ENCODE measurements at regions not wholly inside any gene's neighbourhood (a gene's known extent, or its start where the extent isn't known, plus 50 kb on each side); places are given as distances from the start of the nearest gene placed in this dataset.

DNA sequence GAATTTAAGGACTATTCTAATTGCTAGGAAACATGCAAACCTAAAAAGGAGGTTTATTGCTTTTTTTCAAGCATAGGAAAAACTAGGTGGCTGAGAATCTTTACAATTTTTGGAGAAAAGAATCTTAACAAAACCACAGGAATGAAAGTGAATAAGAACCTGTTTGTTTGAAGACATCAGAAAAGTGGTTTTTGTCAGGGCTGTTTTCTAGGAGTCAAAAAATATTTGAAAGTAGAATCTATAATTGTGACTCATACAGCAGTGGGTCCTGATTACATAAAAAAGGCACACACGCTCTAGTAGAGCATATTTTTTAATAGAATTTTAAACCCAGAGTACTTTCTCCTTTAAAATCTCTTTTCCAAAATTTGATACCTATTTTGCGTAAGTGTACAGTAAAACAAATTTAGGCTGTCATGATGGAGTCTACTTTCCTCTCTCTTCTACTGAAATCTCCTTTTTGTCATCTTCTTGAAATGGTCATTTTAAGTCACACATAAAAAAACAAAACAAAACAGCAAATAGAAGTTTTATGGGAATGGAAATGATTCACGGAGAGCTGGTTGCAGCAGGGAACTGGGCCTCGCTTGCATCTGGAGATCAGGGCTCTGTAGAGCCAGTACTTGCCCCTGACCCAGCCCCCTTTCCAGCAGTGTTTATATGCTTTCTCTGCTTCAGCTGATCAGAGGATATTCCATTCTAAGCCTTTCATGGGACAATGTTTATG is 59.1 kb upstream of the PELI1 start (continued):
- TF ChIP-seq ZNF331 (CRISPR knock-in tag; IDR thresholded peaks at IDR 0.05; ENCODE audit: low read depth) (no peak), EZH2 (IDR thresholded peaks at IDR 0.05; ENCODE audit: low read depth, unreplicated experiment) (no peak)
- TF ChIP-seq, protein P1, sequence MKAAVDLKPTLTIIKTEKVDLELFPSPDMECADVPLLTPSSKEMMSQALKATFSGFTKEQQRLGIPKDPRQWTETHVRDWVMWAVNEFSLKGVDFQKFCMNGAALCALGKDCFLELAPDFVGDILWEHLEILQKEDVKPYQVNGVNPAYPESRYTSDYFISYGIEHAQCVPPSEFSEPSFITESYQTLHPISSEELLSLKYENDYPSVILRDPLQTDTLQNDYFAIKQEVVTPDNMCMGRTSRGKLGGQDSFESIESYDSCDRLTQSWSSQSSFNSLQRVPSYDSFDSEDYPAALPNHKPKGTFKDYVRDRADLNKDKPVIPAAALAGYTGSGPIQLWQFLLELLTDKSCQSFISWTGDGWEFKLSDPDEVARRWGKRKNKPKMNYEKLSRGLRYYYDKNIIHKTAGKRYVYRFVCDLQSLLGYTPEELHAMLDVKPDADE (IDR thresholded peaks at IDR 0.05) = no peak
- TF ChIP-seq, protein P2, sequence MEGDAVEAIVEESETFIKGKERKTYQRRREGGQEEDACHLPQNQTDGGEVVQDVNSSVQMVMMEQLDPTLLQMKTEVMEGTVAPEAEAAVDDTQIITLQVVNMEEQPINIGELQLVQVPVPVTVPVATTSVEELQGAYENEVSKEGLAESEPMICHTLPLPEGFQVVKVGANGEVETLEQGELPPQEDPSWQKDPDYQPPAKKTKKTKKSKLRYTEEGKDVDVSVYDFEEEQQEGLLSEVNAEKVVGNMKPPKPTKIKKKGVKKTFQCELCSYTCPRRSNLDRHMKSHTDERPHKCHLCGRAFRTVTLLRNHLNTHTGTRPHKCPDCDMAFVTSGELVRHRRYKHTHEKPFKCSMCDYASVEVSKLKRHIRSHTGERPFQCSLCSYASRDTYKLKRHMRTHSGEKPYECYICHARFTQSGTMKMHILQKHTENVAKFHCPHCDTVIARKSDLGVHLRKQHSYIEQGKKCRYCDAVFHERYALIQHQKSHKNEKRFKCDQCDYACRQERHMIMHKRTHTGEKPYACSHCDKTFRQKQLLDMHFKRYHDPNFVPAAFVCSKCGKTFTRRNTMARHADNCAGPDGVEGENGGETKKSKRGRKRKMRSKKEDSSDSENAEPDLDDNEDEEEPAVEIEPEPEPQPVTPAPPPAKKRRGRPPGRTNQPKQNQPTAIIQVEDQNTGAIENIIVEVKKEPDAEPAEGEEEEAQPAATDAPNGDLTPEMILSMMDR (conservative IDR thresholded peaks at IDR 0.05; ENCODE audit: low read depth in 2 of 2) = no peak
- TF ChIP-seq, protein P3, sequence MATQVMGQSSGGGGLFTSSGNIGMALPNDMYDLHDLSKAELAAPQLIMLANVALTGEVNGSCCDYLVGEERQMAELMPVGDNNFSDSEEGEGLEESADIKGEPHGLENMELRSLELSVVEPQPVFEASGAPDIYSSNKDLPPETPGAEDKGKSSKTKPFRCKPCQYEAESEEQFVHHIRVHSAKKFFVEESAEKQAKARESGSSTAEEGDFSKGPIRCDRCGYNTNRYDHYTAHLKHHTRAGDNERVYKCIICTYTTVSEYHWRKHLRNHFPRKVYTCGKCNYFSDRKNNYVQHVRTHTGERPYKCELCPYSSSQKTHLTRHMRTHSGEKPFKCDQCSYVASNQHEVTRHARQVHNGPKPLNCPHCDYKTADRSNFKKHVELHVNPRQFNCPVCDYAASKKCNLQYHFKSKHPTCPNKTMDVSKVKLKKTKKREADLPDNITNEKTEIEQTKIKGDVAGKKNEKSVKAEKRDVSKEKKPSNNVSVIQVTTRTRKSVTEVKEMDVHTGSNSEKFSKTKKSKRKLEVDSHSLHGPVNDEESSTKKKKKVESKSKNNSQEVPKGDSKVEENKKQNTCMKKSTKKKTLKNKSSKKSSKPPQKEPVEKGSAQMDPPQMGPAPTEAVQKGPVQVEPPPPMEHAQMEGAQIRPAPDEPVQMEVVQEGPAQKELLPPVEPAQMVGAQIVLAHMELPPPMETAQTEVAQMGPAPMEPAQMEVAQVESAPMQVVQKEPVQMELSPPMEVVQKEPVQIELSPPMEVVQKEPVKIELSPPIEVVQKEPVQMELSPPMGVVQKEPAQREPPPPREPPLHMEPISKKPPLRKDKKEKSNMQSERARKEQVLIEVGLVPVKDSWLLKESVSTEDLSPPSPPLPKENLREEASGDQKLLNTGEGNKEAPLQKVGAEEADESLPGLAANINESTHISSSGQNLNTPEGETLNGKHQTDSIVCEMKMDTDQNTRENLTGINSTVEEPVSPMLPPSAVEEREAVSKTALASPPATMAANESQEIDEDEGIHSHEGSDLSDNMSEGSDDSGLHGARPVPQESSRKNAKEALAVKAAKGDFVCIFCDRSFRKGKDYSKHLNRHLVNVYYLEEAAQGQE (IDR thresholded peaks at IDR 0.05; ENCODE audit: unreplicated experiment) = no peak

DNA sequence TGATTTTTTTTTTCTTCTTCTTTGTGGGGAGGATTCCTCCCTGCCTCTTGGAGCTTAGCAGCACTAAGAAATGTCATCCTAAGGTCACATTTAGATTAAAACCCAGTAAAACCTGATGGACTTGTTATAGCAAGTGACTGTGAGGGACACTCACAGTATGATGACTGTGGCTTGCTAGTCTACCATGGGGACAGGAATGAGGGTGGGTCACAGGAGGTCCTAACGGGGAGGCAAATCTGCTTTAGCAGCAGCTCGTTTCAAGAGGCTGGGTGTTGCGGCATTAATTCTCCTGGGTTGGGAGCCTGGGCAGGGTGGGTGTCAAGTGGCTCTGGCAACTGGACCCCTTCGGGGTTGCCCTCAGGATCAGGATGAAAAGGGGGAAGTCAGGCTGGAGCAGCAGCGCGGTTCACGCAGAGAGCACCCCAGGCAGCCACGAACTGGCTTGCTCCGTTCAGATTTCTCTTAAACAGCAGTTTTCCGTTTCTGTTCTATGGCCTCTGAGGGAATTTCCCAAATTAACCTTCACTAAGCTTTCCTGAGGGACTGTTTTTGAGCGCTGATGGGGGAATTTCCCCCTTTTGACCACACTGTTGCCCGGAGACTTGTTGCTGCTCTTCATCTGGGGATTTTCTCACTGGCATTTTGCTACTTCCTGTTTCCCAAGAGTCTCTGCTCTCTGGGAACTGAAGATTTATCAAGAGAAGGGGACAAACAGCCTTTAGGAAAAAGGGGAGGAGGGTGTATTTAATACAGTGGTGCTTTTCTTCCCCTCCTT is 59.8 kb upstream of the PELI1 start:
- Mint-ChIP-seq H3K4me3 (peak overlapping the region; percentile 21; the same call in 2 of the 3 replicates), H3K9me3 (no peaks in the 10 kb centered on the region), H3K27me3 (ENCODE audit: insufficient read depth, low read depth, poor library complexity) (peaks cover 2% of the 10 kb centered on the region), H3K4me1 (peaks cover 24% of the 10 kb centered on the region), H3K36me3 (ENCODE audit: low read depth) (no peaks in the 10 kb centered on the region), H3K27ac (peak overlapping the region; percentile 71)
- peaks cover 18% of the 10 kb centered on the region for H3K4me1 ChIP-seq (ENCODE audit: insufficient read depth)
- peak; percentile 28 for DNase-seq (ENCODE audit: low spot score)
- H3K36me3 ChIP-seq (ENCODE audit: insufficient read depth) = no peaks in the 10 kb centered on the region
- no peak for TF ChIP-seq JUNB (IDR thresholded peaks at IDR 0.05; ENCODE audit: unreplicated experiment)
- TF ChIP-seq EZH2phosphoT487 (IDR thresholded peaks at IDR 0.05; ENCODE audit: unreplicated experiment) = no peak
- no peak for TF ChIP-seq POLR2AphosphoS5 (IDR thresholded peaks at IDR 0.05; ENCODE audit: low read depth)
- no peaks in the 10 kb centered on the region for H3K27me3 ChIP-seq (ENCODE audit: insufficient read depth)
- no peaks in the 10 kb centered on the region for H3F3A ChIP-seq (replicated peaks; ENCODE audit: low read depth)
- H3K4me3 ChIP-seq = no peak overlapping the region; the same call in 1 of the 2 replicates
- no peaks in the 10 kb centered on the region for H3K9me2 ChIP-seq (ENCODE audit: insufficient read depth)
- 0 out of 2 replicates have a peak overlapping the region, but pooled peaks have one; percentile 12 for H3K27ac ChIP-seq (ENCODE audit: low read depth)
- H2AFZ ChIP-seq = peak overlapping the region; percentile 75
- no peaks in the 10 kb centered on the region for H3K79me2 ChIP-seq (replicated peaks; ENCODE audit: insufficient read depth)
- peak overlapping the region; percentile 49 for H3K4me2 ChIP-seq
- no peaks in the 10 kb centered on the region for H4K20me1 ChIP-seq (replicated peaks; ENCODE audit: insufficient read depth)
- ATAC-seq = peak; percentile 82

All from GM23338 (cell line).